Kidney glomerular epithelial cell (primary cell): ENCODE measurements at regions not wholly inside any gene's neighbourhood (a gene's known extent, or its start where the extent isn't known, plus 50 kb on each side); places are given as distances from the start of the nearest gene placed in this dataset.
"Not testable (repeated sequence)": the region's sequence is repeated elsewhere in the genome, so short reads cannot be mapped to it uniquely, and the experiment has no call there.

Experiments used
- DNase-seq: peaks from one replicate; lab custom pipeline; 2025; lab: John Stamatoyannopoulos, UW

DNA sequence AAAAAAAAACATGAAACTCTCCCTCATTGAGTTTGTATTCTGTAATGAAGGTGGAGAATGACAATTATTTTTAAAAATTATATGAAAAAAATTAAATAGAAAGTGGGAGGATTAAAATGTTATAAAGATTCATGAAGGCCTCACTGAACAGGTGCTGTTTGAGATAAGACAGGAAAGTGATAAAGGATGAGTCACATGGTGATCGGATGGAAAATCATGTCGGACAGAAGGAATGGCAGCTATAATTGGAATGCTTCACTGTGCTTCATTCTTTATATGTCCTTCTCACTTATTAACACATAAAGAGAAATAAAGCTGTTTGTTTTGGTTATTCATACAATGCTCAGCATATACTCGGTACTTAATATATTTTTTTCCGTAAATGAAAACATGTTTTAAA is 464.5 kb upstream of the RGMB start:
- DNase-seq: peak; percentile 47

DNA sequence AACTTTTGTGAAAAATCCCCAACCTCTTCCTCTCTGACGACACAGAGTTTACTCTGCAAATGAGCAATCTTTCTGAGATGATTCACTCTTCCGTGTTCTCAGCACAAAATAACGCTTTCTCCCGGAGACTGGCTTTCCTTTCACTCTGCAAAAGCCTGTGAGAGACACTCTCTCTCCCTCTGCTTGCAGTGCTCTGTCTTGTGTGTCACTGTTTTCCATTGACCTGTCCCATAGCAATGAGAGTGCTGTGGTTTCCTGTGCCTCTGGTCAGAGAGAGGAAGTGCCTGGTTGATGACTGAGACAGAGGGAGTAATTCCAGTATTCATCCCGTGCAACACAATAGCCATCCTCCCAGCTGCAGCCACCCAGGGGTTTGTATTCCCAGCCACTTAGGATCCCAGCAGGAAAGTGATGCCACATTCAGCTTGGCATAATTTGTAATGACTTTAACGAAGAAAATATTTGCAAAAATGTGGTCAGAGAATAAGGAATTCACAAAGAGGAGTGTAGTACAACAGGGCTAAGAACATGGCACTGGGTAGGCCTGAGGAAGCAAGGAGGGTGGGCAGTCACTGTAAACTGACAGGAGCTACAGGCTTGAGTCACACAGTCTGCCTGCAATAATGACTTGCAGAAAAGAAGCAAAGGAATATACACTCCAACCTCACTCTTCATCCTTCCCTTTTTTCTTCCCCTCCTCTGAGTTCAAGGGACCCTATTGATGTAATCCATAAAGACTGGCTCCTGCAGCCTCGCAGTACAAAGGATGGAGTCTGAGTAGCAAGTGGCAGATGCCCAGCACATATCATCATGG is 463.5 kb upstream of the RGMB start:
- DNase-seq: peak; percentile 95

DNA sequence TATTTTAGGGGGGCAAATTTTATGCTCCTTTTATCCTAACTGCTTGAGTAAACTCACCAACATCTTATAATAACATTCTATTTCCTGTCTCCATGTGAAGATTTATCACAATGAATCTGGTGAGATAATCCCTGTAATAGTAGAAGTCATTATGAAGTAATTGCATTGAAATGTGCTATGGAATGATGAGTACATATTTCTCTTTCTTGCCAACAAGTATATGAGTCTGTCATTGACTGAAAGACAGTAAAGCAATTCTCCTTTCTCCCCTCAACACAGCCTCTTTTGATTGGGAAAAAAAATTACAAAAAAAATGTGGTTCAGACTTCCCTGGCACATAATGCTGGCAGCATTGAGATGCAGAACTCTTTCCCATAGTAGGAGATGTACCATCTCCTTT is 459.2 kb upstream of the RGMB start:
- peak; percentile 87 for DNase-seq

DNA sequence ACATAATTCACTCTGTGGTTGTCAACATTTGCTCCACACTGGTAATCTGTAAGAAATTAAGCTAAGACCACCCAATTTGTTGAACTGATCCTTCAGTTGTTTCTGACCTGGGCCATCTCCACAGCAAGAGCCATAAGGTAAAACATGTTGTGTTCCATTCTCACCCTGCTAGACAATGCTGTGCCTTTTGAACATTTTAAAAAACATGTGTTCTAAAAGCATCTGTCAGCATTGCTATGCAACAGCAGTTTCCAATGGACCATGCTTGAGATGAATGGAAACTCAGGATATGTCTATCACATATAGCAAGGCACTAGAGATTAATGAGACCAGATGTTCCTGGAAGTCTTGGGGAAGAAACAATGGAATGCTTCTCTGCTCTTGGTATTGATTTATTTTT is 455.1 kb upstream of the RGMB start:
- DNase-seq: no peak

DNA sequence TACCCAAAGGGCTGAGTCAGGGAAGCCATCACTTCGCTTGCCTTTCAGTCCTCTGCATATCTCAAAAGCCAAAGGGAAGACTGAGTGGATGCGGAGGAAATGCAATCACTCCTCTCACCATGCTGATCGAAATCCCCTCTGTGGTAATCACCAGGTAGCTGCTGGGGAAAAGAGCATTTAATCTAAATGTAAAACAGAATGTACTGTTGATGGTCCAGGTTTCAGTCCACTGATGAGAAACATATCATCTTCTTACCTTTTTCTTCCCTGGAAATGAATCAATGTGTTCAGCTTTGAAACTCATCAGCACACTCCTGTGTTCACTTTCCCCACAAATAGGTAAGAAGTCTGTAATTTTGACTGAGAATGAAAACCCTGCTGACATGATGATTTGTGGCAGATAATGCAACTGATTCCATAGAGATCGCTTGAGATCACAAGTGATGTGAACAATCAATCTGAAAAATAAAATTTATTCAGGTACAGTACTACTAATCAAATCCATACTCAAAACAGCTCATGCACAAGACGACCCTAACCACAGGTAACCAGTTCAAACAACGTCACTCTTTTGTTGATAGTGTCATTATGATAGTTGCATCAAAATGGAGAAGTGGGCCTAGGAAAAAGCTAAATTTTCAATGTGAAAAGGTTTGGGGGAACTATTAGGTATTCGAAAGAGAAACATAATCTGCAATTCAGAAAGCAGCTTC is 454.0 kb upstream of the RGMB start:
- DNase-seq: no peak

DNA sequence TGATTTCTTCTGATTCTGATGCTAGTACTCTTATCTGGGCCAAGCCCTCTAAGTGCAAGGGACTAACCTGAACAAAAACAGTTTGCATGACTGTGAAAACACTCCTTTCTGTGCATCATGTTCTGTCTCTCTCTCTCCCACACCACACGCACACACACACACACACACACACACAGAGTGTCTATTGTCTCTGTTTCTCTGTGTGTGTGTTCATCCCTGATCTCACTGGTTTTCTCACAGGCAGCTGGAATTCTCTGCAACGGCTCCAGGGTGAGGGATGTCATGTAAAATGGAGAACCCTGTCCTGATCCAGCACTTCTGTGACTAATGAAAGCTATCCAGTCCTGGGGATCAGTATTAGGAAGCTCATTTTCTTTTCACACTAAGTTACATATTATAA is 453.1 kb upstream of the RGMB start:
- no peak for DNase-seq

DNA sequence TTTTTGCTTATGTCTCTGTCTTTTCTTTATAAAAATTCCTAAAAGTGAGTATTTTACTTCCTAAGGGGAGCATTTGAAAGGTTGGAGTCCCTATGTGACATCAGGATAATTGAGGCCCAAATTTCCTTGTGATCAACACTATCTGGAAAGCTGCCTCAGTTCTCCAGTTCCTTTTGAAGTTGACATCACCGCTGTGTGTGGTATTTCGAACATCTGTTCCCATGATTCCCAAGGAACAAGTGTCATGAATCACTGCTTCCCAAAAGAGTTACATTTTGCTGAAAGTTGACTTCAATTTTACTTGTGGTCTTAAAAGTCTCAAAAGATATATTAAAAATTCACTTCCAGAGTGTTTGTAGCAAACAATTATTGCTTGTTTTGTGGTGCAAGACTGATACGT is 452.1 kb upstream of the RGMB start:
- no peak for DNase-seq

DNA sequence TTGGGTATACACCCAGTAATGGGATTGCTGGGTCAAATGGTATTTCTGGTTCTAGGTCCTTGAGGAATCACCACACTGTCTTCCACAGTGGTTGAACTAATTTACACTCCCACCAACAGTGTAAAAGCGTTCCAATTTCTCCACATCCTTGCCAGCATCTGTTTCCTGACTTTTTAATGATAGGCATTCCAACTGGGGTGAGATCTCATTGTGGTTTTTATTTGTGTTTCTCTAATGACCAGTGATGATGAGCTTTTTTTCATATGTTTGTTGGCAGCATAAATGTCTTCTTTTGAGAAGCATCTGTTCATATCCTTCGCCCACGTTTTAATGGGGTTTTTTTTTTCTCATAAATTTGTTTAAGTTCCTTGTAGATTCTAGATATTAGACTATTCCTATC is 448.3 kb upstream of the RGMB start:
- DNase-seq: not testable (repeated sequence)

DNA sequence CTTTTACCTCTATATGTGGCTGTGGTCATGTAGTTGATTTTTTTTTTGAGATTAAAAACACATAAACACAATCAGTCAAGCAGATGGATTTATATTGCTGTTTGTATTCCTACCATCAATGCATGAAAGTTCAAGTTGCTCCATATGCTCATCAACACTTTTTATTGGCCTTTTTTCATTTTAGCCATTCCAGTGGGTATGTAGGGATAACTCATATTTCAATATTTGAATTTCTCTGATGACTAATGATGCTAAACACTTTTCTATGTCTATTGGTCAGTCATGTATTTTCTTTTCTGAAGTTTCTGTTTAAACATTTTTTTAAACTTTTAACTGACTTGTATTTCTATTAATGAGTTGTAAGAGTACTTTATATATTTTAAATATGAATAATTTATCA is 445.4 kb upstream of the RGMB start:
- no peak for DNase-seq

DNA sequence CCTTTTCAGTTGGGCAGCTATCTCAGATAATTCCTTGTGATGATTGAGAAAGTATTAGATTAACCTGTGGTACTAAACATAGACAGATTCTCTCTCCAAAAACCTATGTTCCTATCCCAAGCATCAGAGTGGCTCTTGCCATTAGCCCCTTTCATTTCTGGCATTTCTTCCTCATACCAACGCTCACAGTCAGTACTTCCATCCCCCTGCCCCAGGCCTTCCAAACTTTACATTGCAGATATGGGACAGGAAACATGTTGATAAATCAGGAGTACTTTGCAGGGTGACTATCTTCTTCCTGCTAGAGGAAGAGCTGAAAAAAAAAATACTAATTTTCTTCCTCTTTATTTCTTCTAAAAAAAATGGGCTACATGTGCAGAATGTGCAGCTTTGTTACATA is 442.6 kb upstream of the RGMB start:
- no peak for DNase-seq

DNA sequence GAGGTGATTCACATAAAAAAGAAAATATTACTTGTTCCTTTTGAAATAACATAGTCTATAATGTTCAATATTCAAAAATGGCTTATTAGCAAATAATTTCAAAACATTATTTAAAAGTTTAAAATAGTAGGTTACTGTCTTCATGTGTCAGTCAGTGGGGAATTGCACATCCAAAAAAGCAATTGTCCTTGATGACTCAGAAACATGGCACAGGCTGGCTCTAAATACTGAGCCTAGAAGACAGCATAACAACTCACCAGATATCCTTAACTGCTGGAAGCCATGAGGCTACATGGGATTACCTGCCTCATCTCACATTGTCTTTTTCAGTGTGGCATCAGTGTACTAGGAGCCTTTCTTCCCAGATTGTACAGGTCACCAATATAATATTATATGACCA is 439.5 kb upstream of the RGMB start:
- no peak for DNase-seq

DNA sequence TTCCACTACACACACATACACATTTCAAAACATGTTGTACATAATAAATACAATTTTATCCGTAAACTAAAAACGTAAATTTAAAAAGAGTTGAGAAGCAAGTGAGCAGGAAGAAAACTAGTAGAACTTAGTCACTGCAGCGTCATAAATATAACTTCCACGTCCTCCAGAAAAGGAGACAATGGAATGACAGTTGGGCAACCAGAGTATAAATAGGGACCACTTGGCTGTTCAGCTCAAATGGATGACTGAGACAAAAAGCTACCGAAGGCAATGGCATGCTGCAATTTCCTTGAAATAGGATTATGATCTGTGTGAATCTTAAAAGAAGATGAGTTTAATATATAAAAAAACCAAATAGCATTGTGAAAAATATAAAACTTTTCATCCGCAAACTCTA is 438.5 kb upstream of the RGMB start:
- no peak for DNase-seq

DNA sequence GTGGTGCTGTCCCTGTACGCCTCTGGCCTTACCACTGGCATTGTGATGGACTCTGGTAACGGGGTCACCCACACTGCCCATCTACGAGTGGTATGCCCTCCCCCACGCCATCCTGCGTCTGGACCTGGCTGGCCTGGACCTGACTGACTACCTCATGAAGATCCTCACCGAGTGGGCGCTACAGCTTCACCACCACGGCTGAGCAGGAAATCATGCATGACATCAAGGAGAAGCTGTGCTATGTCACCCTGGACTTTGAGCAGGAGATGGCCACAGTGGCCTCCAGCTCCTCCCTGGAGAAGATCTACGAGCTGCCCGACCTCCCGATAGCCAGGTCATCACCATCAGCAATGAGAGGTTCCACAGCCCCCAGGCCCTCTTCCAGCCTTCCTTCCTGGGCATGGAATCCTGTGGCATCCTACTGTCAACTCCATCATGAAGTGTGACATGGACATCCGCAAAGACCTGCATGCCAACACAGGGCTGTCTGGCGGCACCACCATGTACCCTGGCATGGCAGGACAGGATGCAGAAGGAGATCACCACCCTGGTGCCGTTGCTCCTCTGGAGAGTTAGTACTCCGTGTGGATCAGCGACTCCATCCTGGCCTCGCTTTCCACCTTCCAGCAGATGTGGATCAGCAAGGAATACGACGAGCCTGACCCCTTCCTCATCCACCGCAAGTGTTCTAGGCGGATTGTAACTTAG is 434.2 kb upstream of the RGMB start:
- DNase-seq: no peak

DNA sequence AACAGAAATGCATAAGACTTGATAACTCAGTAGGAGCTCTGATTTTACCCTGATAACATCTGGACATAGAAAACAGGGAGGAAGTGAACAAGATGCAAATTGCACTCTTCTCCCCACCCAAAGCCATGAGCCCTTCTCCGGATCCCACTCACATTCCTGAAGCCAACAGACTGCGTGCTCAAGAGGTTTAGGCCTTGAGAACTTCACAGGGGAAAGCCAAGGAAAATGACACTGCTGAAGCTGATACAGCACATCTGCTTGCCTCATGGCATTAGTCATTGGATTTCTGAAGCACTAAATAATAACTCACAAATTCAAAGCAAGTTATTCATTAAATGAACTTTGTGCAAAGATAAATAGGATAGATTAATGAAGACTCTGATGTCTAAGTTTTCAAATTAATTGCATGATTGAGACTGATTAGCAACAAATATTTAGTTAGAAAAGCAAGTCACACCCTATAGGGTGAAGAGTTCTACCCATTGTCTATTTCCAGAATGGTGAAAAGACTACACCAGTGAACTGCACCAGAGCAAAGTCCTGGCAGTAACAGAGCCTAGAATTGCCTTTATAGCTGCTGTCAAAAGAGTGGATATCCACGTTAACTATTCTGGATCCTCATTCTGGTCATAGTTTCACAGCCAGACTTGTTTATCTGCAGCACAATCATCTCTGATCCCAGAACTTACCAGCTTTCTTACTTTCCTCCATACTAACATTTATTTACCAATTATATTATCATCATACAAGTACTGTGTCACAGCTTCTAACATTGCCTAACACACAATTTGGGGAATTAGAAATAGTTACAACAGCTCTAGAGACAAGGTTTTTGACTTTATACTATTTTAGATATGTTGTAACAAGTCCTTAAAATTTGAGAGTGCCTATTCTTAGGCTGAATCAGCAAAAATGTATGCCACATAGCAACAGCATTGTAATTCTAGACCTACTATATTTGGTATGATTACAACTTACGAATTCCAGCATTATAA is 432.1 kb upstream of the RGMB start:
- DNase-seq: peak; percentile 70

DNA sequence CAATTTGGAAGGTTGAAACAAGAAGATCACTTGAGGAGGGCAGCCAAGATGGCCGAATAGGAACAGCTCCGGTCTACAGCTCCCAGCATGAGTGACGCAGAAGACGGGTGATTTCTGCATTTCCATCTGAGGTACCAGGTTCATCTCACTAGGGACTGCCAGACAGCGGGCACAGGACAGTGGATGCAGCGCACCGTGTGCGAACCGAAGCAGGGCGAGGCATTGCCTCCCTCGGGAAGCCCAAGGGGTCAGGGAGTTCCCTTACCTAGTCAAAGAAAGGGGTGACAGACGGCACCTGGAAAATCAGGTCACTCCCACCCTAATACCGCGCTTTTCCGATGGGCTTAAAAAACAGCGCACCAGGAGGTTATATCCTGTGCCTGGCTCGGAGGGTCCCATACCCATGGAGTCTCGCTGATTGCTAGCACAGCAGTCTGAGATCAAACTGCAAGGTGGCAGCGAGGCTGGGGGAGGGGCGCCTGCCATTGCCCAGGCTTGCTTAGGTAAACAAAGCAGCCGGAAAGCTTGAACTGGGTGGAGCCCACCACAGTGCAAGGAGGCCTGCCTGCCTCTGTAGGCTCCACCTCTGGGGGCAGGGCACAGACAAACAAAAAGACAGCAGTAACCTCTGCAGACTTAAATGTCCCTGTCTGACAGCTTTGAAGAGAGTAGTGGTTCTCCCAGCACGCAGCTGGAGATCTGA is 430.4 kb upstream of the RGMB start:
- DNase-seq: not testable (repeated sequence)

DNA sequence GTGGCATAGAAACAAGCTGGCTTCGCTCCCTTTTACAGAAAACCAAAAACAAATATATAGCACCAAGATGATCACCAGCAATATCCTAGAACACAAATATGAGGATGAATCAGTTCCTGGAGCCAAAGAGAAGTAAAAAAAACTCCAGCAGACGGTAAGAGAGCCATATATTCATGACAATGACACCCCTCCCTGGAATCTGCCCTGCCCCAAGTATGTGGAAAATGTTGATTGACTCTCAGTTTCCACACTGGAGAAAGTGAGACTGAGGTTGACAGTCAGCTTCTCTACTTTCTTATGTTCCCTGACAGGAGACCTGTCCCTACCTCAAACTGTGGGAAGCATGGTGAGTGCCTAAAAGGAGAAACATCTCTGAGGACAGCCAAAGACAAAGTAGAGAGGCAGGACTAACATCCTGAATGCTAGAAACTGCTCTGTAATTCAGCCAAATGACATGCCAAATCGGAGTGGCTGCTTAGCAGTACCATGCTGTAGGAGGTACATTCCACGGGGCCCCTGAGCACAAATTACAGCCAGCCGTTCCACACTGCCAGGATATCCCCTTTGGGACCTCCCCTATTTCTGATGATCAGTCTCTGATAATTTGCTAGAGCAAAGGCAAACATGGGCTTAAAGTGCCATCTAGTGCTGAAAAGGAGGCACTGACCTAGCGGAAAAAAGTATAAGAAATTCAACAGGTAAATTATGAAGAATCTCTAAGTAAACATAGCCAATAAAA is 424.0 kb upstream of the RGMB start:
- no peak for DNase-seq

DNA sequence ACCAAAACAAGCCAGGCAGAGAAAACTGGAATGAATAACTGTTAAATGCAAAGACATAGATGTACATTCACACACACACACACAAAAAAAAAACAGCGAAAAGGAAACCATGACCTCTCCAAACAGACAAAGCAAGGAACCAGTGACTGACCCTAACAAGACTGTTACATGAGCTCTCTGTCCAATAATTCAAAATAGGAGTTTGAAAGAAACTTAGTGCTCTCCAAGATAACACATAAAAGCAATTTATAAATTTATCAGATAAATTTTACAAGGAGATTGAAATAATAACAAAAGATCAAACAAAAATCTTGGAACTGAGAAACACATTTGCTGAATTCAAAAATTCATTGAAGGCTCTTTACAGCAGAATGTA is 423.5 kb upstream of the RGMB start:
- DNase-seq: no peak

DNA sequence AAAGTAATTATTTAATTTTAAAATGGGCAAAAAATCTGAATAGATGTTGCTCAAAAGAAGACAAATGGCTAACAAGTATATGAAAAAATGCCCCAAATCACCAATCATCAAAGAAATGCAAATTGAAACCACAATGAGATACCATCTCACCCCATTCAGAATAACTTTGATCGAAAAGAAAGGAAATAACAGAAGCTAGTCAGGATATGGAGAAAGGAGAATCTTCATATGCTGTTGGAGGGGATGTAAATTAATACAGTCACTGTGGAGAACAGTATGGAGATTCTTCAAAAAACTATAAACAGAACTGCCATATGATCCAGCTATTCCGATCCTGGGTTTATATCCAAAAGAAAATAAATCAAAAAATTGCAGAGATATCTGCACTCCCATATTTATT is 418.5 kb upstream of the RGMB start:
- no peak for DNase-seq

DNA sequence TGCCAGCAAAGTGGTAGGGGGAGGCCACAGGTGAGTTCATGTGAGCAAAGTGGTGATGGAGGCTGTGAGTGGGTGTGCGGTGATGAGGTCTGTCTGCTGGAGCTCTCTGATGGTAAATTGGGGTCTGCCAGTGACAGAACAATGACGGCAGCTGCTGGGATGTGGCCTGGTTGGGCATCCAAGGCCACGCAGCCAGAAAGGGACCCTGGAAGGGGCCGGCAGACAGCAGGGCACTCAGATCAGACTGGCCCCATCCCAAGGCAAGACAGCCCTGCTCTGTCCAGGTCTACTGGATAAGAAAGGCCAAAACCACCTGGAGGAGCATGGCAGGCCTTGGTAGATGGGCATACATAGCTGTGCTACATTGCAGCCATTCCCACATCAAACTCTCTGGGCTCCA is 412.9 kb upstream of the RGMB start:
- DNase-seq: no peak

DNA sequence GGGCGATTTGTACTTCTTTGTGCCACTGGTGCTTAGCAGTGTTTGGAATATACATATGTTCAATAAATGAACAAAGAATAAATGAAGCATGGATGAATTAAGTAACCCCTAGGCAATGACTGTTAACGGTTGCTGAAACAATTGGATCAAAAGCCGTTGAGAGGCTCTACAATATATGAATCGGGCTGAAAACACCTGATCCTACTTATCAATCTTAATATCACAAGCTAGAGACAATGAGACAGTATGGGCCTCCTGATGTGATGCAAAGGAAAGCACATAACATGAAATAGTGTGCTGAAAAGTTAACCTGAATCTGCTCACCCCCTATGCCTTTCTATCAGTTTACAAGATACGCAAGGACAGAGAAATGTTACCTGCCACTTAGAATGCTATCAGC is 410.3 kb upstream of the RGMB start:
- no peak for DNase-seq

DNA sequence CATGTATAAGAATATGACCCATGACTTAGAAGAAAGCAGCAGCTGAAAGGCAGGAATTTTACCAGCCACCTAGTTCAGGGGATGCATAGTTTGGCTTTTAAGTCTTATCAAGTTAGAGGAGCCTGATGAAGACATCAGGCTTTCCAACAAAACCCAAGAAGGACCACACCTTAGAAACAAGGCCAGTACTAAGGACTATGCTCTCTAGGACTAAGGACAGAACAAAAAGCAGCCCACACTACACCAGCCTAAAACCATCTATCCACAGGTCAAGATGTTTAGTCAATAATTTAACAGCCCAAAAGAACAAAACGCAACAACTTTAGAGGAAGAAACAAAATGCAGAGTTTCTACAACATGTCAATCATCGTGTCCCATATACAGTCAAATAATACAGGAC is 408.9 kb upstream of the RGMB start:
- no peak for DNase-seq
